T-helper 2 cell treated with Interferon-gamma antibody and Interleukin-4, amounts not matched to agents 5 μg/mL and 100 μg/mL, for 36 hours (primary cell): ENCODE measurements at regions not wholly inside any gene's neighbourhood (a gene's known extent, or its start where the extent isn't known, plus 50 kb on each side); places are given as distances from the start of the nearest gene placed in this dataset.
"Not testable (repeated sequence)": the region's sequence is repeated elsewhere in the genome, so short reads cannot be mapped to it uniquely, and the experiment has no call there.

Source experiments
- DNase-seq: peaks from one replicate; pipeline ENCODE4 v3.0.0; 2021; ENCODE audit warnings: low spot score
- H3K27ac Mint-ChIP-seq: one replicate; pipeline ENCODE4 v1.8.0; 2021; ENCODE audit warnings: mild to moderate bottlenecking, mixed read lengths
- H3K27me3 Mint-ChIP-seq: one replicate; pipeline ENCODE4 v1.8.0; 2021; ENCODE audit warnings: low read depth, mixed read lengths
- H3K36me3 Mint-ChIP-seq: one replicate; pipeline ENCODE4 v1.8.0; 2021; ENCODE audit warnings: low read depth, mixed read lengths
- H3K4me1 Mint-ChIP-seq: one replicate; pipeline ENCODE4 v1.8.0; 2021; ENCODE audit warnings: low read depth, mixed read lengths
- H3K4me3 Mint-ChIP-seq: one replicate; pipeline ENCODE4 v1.8.0; 2022; ENCODE audit warnings: mild to moderate bottlenecking, moderate library complexity, mixed read lengths
- H3K9me3 Mint-ChIP-seq: one replicate; pipeline ENCODE4 v1.8.0; 2021; ENCODE audit warnings: mixed read lengths

DNA sequence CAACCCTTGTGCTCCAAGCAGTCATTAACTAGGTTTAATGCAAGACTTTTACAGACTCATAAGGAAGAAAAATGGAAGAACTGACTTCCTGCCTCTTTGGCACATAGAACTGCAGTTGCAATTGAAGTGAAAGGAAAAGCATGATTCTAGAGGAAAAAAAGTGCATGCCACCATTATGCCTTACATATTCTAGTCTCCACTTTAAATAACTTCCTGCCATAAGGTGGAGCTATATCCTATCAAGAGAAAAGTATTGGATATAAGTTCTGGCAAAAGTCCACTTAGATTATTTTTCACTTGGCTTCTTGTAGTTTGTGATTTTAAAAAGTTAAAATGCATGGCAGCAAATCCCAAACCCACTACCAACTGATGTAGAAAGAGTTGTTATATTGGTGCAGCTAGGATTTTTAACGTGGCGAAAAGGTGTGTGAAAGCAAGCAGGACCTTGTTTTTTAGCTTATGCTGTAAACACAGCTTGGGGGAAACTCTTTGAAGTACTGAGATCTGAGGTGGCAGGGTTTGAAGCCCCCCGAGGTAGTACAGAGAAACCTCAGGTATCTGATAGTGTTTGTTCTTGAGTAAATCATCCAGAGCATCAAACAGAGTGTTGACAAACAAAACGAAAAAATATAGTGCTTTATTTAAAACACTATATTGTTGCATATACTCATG, 117.9 kb downstream of the ANXA1 start:
- H3K4me1 Mint-ChIP-seq, result no peaks in the 10 kb centered on the region
- no peak overlapping the region for H3K27ac Mint-ChIP-seq
- no peak overlapping the region for H3K4me3 Mint-ChIP-seq
- H3K9me3 Mint-ChIP-seq, result no peaks in the 10 kb centered on the region
- no peaks in the 10 kb centered on the region for H3K36me3 Mint-ChIP-seq
- no peak for DNase-seq
- H3K27me3 Mint-ChIP-seq, result no peaks in the 10 kb centered on the region

DNA sequence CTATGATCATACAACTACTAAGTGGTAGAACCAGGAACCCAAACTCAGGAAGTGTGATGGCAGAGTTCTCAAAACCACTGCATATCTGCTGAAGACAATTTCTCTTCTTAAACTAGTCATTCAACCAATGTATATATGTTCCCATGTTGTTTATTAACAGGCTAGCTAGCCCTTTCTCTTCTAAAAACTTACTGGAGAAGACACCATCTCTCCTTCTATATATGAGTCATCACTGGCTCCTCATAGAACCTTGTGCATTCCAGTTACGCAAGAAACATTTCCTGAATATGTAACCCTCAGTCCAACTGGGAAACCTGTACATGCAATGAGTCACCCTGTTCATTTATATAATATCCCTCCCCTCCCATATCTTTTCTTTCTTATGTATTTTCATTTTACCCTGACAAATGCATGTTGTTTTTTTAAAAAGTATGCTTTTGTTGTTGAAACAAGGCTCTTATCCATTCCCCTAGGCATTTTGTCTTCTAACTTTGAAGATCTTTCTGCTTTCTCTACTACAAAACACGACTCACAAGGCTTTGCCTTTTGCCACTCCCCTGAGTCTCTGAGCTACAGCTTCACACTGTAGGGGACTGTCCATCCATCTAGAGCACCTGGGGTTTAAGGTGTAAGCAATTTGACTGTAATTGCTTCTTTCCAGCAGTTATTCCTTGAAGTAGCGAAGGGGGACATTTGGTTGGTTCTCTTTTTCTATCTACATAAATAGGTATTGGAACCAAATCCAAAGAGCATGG, 119.5 kb downstream of the ANXA1 start:
- Mint-ChIP-seq H3K9me3 (no peaks in the 10 kb centered on the region), H3K27me3 (no peaks in the 10 kb centered on the region), H3K4me3 (no peak overlapping the region), H3K27ac (no peak overlapping the region), H3K36me3 (no peaks in the 10 kb centered on the region), H3K4me1 (no peaks in the 10 kb centered on the region)
- DNase-seq, result no peak

DNA sequence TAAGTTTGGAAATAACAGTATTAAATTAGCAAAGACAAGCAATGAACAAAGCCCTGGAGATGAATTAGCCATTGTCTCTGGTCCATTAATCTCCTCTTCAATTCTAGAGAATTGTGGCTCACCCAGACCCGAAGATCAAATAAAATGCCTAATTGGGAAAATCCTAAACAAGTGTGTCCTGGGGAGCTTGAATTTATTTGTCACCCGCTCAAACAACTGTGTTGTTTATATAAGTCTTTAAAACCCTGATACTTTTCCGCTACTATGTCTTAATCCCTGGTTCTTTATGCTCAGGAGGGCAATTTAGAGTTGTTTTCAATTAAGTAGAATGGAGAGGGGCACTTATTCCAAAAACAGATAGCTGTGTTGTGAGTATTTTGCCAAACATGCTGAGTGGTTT, 128.4 kb downstream of the ANXA1 start:
- H3K27me3 Mint-ChIP-seq, result no peaks in the 10 kb centered on the region

DNA sequence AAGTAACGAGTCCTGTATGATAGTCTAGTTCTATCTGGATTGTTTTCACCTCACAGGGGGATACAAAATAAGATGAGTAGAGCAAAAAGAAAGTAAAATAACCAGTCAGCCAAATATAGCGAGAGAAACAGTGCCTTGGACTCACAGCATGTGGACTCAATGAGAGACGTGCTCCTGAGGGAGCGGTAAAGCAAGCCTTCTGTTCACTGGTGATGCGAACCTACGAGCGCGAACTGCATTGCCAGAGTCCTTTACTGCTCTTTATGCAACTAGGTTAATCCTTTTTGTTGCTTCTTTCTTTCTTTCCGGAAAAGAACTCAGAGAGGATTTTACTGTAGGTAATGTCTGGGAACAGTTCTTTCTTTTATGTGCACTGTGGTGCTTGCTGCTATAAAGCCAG, 132.7 kb downstream of the ANXA1 start:
- H3K27ac Mint-ChIP-seq, result no peak overlapping the region
- no peaks in the 10 kb centered on the region for H3K4me1 Mint-ChIP-seq
- no peaks in the 10 kb centered on the region for H3K9me3 Mint-ChIP-seq
- no peak for DNase-seq
- H3K36me3 Mint-ChIP-seq, result no peaks in the 10 kb centered on the region
- no peak overlapping the region for H3K4me3 Mint-ChIP-seq
- H3K27me3 Mint-ChIP-seq, result no peaks in the 10 kb centered on the region

More for the DNA sequence above, 128.4 kb downstream of the ANXA1 start:
- H3K36me3 Mint-ChIP-seq, result no peaks in the 10 kb centered on the region
- no peak overlapping the region for H3K27ac Mint-ChIP-seq
- no peak overlapping the region for H3K4me3 Mint-ChIP-seq
- DNase-seq, result no peak
- no peaks in the 10 kb centered on the region for H3K4me1 Mint-ChIP-seq
- H3K9me3 Mint-ChIP-seq, result no peaks in the 10 kb centered on the region

DNA sequence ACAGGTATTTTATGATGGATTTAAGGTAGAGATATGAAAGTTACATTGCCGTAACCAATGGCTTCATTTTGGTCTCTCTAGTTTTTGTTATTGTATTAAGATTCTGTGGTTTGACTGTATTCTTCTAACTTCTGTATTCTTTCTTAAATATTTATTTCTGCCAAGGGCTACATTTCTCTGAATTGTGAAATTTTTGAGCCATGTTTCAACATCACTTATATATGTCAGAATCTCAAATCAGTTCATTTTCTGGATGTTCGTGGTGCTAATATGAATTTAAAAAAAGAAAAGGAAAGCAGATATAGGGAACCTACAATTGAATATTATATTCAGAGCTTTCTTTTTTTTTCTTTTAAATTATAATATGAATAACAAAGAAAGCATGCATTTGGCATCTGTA, 142.7 kb downstream of the ANXA1 start:
- no peaks in the 10 kb centered on the region for H3K27me3 Mint-ChIP-seq
- no peak overlapping the region for H3K27ac Mint-ChIP-seq
- H3K9me3 Mint-ChIP-seq, result peaks cover 4% of the 10 kb centered on the region
- no peak for DNase-seq
- H3K36me3 Mint-ChIP-seq, result no peaks in the 10 kb centered on the region
- no peak overlapping the region for H3K4me3 Mint-ChIP-seq
- H3K4me1 Mint-ChIP-seq, result no peaks in the 10 kb centered on the region

DNA sequence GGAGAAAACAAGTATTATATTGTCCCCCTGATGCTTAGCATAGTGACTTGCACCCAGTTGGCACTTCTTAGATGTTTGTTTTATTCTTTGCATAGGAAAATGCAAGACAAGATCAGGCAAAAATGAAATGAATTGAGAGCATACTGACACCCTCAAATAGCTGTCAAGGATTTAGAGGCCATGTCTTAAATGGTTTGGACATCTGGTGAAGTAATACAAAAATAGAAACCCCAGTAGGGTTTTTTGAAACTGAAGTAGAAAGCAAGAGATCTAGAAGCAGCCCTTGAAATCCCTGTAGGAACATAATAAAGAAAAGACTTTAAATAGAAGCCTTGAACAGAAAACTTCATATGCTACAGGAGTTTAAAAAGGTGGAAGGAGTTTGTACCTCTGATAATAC, 174.3 kb downstream of the ANXA1 start:
- no peak for DNase-seq
- H3K4me3 Mint-ChIP-seq, result no peak overlapping the region
- H3K27me3 Mint-ChIP-seq, result no peaks in the 10 kb centered on the region
- H3K27ac Mint-ChIP-seq, result no peak overlapping the region
- no peaks in the 10 kb centered on the region for H3K4me1 Mint-ChIP-seq
- no peaks in the 10 kb centered on the region for H3K36me3 Mint-ChIP-seq
- H3K9me3 Mint-ChIP-seq, result no peaks in the 10 kb centered on the region

DNA sequence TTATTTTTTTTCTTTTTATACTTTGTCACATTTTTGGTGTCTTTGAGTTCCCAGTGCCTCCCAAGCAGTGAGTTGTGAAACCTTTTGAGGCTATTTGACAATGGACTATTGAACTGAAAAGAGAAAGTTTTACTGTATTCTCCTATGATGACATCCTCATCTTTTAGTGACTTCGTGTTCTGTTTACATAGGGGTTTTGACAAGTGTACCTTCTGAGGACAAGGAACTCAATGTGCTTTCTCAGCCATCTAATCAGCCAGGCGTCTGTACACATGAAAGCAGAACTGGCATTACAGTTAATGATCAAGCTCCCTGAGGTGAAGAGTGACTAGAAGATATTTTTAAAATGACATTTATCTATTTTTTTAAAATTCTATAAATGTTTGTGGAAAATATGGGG, 175.5 kb downstream of the ANXA1 start:
- no peak for DNase-seq
- Mint-ChIP-seq H3K27me3 (no peaks in the 10 kb centered on the region), H3K4me3 (no peak overlapping the region), H3K4me1 (no peaks in the 10 kb centered on the region), H3K9me3 (no peaks in the 10 kb centered on the region), H3K27ac (no peak overlapping the region), H3K36me3 (no peaks in the 10 kb centered on the region)

DNA sequence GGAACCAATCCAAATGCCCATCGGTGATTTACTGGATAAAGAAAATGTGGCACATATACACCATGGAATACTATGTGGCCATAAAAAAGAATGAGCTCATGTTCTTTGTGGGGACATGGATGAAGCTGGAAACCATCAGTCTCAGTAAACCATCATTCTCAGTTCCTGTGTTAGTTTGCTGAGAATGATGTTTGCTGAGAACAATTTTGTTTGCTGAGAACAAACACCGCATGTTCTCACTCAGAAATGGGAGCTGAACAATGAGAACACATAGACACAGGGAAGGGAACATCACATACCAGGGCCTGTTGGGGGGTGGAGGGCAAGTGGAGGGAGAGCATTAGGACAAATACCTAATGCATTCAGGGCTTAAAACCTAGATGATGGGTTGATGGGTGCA, 185.5 kb downstream of the ANXA1 start:
- H3K9me3 Mint-ChIP-seq, H3K27me3 Mint-ChIP-seq, H3K4me1 Mint-ChIP-seq, H3K4me3 Mint-ChIP-seq, H3K36me3 Mint-ChIP-seq, DNase-seq, H3K27ac Mint-ChIP-seq: not testable (repeated sequence)

DNA sequence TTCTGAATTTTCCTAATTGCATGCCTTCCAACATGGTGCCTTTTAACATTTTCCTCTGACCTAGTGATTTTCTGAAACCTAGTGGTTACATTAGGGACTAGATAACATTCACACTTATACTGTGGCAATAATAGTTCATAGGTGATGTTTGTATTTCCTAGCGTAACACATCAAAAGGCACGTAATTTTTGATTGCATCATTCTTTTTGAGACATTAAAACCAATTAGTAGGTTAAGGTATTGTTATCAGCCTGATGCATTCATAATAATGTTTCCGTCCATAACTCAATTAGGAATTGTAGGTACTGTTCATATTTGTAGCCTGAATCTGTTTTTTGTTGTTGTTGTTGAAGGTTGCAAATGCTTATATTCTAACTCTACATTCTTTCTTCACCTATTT, 192.4 kb downstream of the ANXA1 start:
- Mint-ChIP-seq H3K27ac (no peak overlapping the region), H3K36me3 (no peaks in the 10 kb centered on the region), H3K4me1 (no peaks in the 10 kb centered on the region), H3K27me3 (no peaks in the 10 kb centered on the region), H3K4me3 (no peak overlapping the region), H3K9me3 (no peaks in the 10 kb centered on the region)
- no peak for DNase-seq

DNA sequence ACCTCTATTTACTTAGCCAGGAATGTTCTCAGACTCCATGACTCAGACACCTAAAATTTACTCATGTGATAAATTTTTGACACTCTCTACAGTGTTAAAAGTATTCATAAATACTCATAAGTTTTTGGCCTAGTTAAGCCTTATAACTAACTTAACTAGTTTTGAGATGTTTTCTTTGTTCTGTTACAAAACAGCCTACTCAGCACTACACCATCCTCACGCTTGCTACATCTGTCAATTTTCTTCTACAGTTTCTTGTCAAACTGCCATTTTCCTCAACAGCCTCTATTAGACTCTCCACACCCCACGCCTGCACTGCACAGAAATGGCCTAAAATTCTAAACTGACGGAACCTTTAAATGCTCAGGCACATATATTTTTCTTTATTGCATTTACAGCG, 195.5 kb downstream of the ANXA1 start:
- no peak overlapping the region for H3K4me3 Mint-ChIP-seq
- no peaks in the 10 kb centered on the region for H3K36me3 Mint-ChIP-seq
- H3K9me3 Mint-ChIP-seq, result no peaks in the 10 kb centered on the region
- no peaks in the 10 kb centered on the region for H3K4me1 Mint-ChIP-seq
- H3K27ac Mint-ChIP-seq, result no peak overlapping the region
- DNase-seq, result no peak
- no peaks in the 10 kb centered on the region for H3K27me3 Mint-ChIP-seq

DNA sequence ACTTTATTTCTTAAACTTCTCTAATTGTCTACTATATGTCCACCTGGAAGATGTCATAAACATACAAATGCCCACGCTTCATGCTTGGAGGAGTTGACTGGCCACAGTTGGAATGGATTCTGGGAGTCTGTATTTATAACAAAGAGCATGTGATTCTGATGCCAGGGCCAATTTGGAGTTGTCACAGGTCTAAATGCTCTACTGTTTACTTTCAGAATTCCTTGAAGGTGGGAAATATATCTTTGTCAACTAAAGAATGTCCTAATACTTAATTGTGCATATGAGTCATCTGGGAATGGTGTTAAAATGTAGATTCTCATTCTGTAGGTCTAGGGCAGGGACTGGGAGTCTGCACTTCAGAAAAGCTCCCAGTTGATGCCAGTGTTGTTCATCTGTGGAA, 196.1 kb downstream of the ANXA1 start:
- DNase-seq, result no peak
- Mint-ChIP-seq H3K36me3 (no peaks in the 10 kb centered on the region), H3K27me3 (no peaks in the 10 kb centered on the region), H3K27ac (no peak overlapping the region), H3K4me3 (no peak overlapping the region), H3K4me1 (no peaks in the 10 kb centered on the region), H3K9me3 (no peaks in the 10 kb centered on the region)

DNA sequence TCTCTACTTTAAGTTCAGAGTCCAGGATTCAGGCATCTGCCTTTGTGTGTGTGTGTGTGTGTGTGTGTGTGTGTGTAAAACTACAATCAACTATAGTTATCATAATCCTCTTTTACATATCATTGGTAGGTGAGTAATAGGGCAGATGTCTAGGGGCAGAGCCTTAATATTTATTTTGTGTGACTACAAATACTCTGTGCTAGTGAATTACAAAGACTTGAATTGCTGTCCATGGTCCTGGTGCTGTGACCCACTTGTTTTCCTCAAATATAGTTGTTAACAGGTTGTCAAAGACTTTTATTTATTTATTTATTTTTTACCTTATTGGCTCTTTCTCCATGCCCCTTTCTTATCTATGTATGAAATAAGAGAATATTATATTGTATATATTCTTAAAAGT, 196.8 kb downstream of the ANXA1 start:
- Mint-ChIP-seq H3K9me3 (no peaks in the 10 kb centered on the region), H3K36me3 (no peaks in the 10 kb centered on the region), H3K27me3 (no peaks in the 10 kb centered on the region), H3K27ac (no peak overlapping the region), H3K4me1 (no peaks in the 10 kb centered on the region), H3K4me3 (no peak overlapping the region)
- no peak for DNase-seq

DNA sequence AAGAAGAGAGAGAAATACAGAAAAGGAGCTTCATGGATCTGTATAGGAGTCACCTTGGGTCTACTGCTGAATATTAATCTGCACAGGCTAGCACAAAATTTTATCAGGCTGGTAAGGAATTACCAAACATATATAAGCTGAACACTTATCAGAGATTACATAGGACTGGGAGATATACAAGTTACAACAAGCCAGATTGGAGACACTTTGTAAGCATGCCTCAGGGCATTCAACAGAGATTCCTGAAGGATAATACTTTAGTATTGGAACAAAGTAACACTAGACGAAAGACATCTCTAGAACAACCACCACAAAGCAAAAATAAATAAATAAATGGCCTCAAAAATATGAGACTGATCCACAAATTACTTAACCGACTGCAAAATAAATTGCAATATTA, 197.8 kb downstream of the ANXA1 start:
- Mint-ChIP-seq H3K4me1 (no peaks in the 10 kb centered on the region), H3K27me3 (no peaks in the 10 kb centered on the region), H3K36me3 (no peaks in the 10 kb centered on the region), H3K27ac (no peak overlapping the region), H3K4me3 (no peak overlapping the region), H3K9me3 (no peaks in the 10 kb centered on the region)
- no peak for DNase-seq

DNA sequence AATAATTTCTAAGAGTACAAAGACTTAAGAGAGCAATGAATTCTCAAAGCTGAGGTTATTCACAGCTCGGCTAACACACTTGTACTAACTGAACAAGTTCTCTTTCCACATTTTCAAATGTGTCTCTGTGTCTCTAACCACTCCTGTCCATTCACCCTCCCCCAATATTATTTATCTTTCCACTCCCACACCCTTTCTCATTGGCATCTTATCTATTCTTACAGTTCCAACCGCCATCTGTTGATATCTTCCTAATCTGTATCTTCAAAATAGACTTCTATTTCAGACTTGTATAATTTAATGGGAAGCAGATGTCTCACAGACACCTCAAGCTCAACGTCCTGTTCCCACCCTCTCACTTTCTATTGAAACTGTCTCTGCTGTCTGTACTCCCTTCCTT, 205.9 kb downstream of the ANXA1 start:
- no peak overlapping the region for H3K27ac Mint-ChIP-seq
- no peak for DNase-seq
- no peaks in the 10 kb centered on the region for H3K27me3 Mint-ChIP-seq
- no peaks in the 10 kb centered on the region for H3K9me3 Mint-ChIP-seq
- no peaks in the 10 kb centered on the region for H3K36me3 Mint-ChIP-seq
- H3K4me3 Mint-ChIP-seq, result no peak overlapping the region
- no peaks in the 10 kb centered on the region for H3K4me1 Mint-ChIP-seq

DNA sequence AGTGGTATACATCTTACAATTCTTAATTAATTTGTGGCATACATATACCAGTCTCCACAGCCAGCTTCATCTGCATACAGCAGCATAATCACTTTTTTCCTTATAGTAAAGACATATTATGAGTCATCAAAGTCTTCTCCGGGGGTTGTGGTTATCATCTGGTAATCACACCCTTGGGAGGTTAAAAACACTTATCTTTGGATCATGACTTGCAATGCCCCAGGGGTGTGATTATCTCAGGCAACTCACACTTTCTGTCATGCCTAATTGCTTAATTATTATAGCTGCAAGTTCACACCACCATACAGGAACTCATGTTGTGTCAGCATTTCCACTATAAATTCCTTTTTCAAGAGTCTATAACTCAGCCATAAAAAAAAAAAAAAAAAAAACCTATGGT, 218.4 kb downstream of the ANXA1 start:
- Mint-ChIP-seq H3K27ac (no peak overlapping the region), H3K4me1 (no peaks in the 10 kb centered on the region), H3K4me3 (no peak overlapping the region), H3K36me3 (no peaks in the 10 kb centered on the region), H3K27me3 (no peaks in the 10 kb centered on the region), H3K9me3 (no peaks in the 10 kb centered on the region)
- DNase-seq, result no peak
